ENCODE measurements at regions not wholly inside any gene's neighbourhood (a gene's known extent, or its start where the extent isn't known, plus 50 kb on each side); places are given as distances from the start of the nearest gene placed in this dataset.

DNA sequence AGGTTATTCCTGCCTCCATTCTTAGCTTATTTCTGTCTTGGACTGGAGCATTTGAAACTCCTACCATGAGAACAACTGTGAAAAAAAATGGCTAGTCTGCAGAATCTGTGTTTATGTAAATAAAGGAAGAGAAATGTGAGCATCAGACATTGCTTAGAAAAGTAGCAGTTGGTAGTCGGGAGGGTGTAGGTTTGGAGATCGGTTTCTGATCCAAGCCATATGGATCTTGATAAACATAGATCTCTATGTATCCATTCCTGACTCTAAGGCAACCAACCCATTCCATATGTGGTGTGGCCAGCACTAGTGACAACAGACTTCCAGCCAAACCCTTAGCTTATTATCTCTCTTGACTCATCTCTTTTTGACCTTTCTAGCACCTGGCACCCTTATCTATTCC, 127.1 kb downstream of the NMUR2 start:
- H3K36me3 ChIP-seq (ENCODE audit: low read depth, missing control alignments), result no peaks in the 10 kb centered on the region
- TF ChIP-seq, protein P1, sequence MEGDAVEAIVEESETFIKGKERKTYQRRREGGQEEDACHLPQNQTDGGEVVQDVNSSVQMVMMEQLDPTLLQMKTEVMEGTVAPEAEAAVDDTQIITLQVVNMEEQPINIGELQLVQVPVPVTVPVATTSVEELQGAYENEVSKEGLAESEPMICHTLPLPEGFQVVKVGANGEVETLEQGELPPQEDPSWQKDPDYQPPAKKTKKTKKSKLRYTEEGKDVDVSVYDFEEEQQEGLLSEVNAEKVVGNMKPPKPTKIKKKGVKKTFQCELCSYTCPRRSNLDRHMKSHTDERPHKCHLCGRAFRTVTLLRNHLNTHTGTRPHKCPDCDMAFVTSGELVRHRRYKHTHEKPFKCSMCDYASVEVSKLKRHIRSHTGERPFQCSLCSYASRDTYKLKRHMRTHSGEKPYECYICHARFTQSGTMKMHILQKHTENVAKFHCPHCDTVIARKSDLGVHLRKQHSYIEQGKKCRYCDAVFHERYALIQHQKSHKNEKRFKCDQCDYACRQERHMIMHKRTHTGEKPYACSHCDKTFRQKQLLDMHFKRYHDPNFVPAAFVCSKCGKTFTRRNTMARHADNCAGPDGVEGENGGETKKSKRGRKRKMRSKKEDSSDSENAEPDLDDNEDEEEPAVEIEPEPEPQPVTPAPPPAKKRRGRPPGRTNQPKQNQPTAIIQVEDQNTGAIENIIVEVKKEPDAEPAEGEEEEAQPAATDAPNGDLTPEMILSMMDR (IDR thresholded peaks at IDR 0.05), result no peak
- no peak for TF ChIP-seq POLR2A (IDR thresholded peaks at IDR 0.05)
- intact Hi-C loops (cut with DNase I; ENCODE audit: low total_unique reads), result no loop called here

DNA sequence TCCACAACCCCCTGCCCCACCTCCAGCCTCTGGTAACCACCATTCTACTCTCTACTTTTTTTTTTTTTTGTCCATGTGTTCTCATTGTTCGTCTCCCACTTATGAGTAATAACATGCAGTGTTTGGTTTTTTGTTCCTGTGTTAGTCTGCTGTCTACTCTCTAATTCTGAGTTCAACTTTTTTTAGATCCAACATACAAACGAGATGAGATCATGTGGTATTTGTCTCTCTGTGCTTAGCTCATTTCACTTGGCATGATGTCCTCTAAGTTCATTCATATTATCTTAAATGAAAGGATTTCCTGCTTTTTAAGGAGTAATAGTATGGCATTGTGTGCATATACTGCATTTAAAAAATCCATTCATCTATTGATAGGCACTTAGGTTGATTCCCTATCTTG, 130.9 kb downstream of the NMUR2 start:
- intact Hi-C loops (cut with DNase I; ENCODE audit: low total_unique reads), result no loop called here
- 54 to 70% methylated on average over 2 of the region's 2 CpGs for WGBS, 2 donors
- no peak for DNase-seq
- Histone ChIP-seq H3K4me1 (no peaks in the 10 kb centered on the region), H3K27ac (no peak overlapping the region), H3K36me3 (ENCODE audit: low read depth, missing control alignments) (no peaks in the 10 kb centered on the region), H3K27me3 (no peaks in the 10 kb centered on the region), H3K9me3 (no peaks in the 10 kb centered on the region), H3K4me3 (no peak overlapping the region)
- TF ChIP-seq, protein P1 (IDR thresholded peaks at IDR 0.05), result no peak
- TF ChIP-seq POLR2A (IDR thresholded peaks at IDR 0.05), result no peak

More for the DNA sequence above, 127.1 kb downstream of the NMUR2 start:
- no peaks in the 10 kb centered on the region for H3K9me3 ChIP-seq
- no peak overlapping the region for H3K27ac ChIP-seq
- H3K4me3 ChIP-seq, result no peak overlapping the region
- no peaks in the 10 kb centered on the region for H3K4me1 ChIP-seq
- no peaks in the 10 kb centered on the region for H3K27me3 ChIP-seq
- WGBS, 2 donors, result 86 to 90% methylated on average over 2 of the region's 2 CpGs
- DNase-seq, result no peak

DNA sequence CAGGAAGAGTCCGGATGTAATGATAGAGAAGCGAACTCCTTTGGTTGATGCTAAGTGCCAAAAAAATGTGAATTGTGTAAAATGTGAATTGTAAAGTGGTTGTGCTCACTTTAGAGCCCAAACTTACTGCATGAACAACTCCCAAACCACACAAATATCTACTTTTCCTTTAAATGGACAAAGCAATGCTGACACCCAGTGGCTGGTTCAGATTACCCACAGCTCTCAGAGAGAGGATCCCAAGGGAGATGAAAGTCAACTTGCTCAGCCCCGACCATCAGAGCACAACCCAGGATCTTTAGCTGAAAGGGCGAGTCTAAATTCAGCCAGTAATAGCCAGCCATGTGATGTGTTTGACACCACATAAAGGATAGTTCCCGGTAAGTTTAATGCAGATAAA, 133.7 kb downstream of the NMUR2 start:
- DNase-seq, result peak; percentile 41
- WGBS, 2 donors, result 53 to 58% methylated on average over 5 of the region's 5 CpGs
- TF ChIP-seq, protein P1 (IDR thresholded peaks at IDR 0.05), result peak in 1 of 3 experiments; percentile 23
- no peak for TF ChIP-seq POLR2A (IDR thresholded peaks at IDR 0.05)
- no peaks in the 10 kb centered on the region for H3K9me3 ChIP-seq
- H3K27ac ChIP-seq, result no peak overlapping the region
- H3K27me3 ChIP-seq, result no peaks in the 10 kb centered on the region
- H3K4me1 ChIP-seq, result no peaks in the 10 kb centered on the region
- intact Hi-C loops (cut with DNase I; ENCODE audit: low total_unique reads), result no loop called here
- no peaks in the 10 kb centered on the region for H3K36me3 ChIP-seq (ENCODE audit: low read depth, missing control alignments)
- H3K4me3 ChIP-seq, result no peak overlapping the region

DNA sequence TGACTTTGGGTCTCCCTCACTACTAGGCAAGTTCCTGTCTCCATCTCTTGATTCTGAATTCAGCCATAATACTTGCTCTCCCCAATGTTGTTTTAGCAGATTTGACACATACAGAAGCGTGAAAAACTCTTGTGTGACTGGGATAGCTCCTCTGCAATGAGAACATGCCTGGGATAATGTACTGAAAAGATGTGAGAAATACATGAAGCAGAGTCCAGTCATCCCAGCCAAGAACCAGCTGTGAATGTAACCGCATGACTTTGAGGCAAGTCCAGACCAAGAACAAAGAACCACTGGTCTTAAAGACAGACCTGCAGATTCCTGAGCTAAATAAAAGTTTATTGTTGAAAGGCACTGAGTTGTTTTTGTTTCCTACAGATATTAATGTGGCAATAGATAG, 135.0 kb downstream of the NMUR2 start:
- DNase-seq, result no peak
- Histone ChIP-seq H3K27ac (no peak overlapping the region), H3K9me3 (no peaks in the 10 kb centered on the region), H3K27me3 (no peaks in the 10 kb centered on the region), H3K4me1 (no peaks in the 10 kb centered on the region), H3K36me3 (ENCODE audit: low read depth, missing control alignments) (no peaks in the 10 kb centered on the region), H3K4me3 (no peak overlapping the region)
- TF ChIP-seq POLR2A (IDR thresholded peaks at IDR 0.05), result no peak
- TF ChIP-seq, protein P1 (IDR thresholded peaks at IDR 0.05), result no peak
- 78% methylated on average over 2 of the region's 2 CpGs for WGBS, 2 donors
- intact Hi-C loops (cut with DNase I; ENCODE audit: low total_unique reads), result no loop called here

DNA sequence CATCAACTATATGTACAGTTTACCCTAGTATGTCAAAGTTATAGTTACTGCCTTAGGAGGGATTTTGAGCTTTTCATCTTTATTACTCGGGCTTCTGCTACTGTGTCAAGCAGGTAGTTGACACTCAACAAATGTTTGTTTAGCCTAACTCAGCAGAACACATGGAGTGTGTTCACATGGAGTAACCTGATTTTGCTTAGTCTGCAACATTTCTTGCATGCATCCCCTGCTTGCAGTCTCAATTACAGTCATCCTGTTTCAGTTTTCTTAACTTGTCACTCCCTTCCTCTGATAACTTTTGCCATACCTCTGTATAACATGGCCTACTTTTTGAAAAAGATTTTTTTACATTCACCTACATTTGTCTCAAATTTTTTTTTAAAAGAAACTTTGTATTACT, 135.5 kb downstream of the NMUR2 start:
- Histone ChIP-seq H3K4me3 (no peak overlapping the region), H3K4me1 (no peaks in the 10 kb centered on the region), H3K27me3 (no peaks in the 10 kb centered on the region), H3K27ac (no peak overlapping the region), H3K36me3 (ENCODE audit: low read depth, missing control alignments) (no peaks in the 10 kb centered on the region), H3K9me3 (no peaks in the 10 kb centered on the region)
- 78 to 81% methylated on average over 1 of the region's 1 CpG for WGBS, 2 donors
- intact Hi-C loops (cut with DNase I; ENCODE audit: low total_unique reads), result no loop called here
- no peak for DNase-seq
- no peak for TF ChIP-seq POLR2A (IDR thresholded peaks at IDR 0.05)
- TF ChIP-seq, protein P1 (IDR thresholded peaks at IDR 0.05), result no peak

Data from testis (tissue), 2 donors.